HEK293 (cell line): ENCODE measurements at regions not wholly inside any gene's neighbourhood (a gene's known extent, or its start where the extent isn't known, plus 50 kb on each side); places are given as distances from the start of the nearest gene placed in this dataset.

Source experiments
- CTCF ChIA-PET: fragments of 350-600 bp; formaldehyde crosslinking; extraction: SDS; loops from one replicate; lab custom pipeline; 2021; ENCODE audit warnings: antibody characterized with exemption; lab: Yijun Ruan, JAX
- POLR2A ChIA-PET: fragments of 300-600 bp; formaldehyde crosslinking; extraction: SDS; loops from one replicate; lab custom pipeline; 2020; ENCODE audit warnings: antibody characterized with exemption, inconsistent platforms; lab: Yijun Ruan, JAX
- H3K27ac ChIP-seq: fragments of 200-500 bp; sonication (Bioruptor generic); 2 replicates; pipeline ENCODE4 v1.5.1; 2014; ENCODE audit warnings: low read depth, low read length, control low read depth, inconsistent platforms; ENCODE audit errors: extremely low read depth
- H3K36me3 ChIP-seq, 2 experiments: fragments of 200-500 bp in 1 of 2; sonication (Bioruptor generic) in 1 of 2; 1 replicate in 1 of 2; 2 replicates in 1 of 2; pipeline ENCODE4 v1.5.1; 2014 to 2017; ENCODE audit warnings: inconsistent platforms in 2 of 2, low read length in 2 of 2; ENCODE audit not compliant: control insufficient read depth in 2 of 2, insufficient read depth in 1 of 2
- H3K4me1 ChIP-seq: fragments of 200-500 bp; sonication (Bioruptor generic); 2 replicates; pipeline ENCODE4 v1.5.1; 2014; ENCODE audit warnings: mild to moderate bottlenecking, low read length, inconsistent platforms; ENCODE audit not compliant: control insufficient read depth, insufficient read depth
- H3K4me3 ChIP-seq: 2 replicates; pipeline ENCODE4 v1.5.1; 2011; ENCODE audit warnings: low read depth, mild to moderate bottlenecking, control low read depth, low read length, moderate library complexity
- H3K9me3 ChIP-seq: fragments of 200-500 bp; sonication (Bioruptor generic); 2 replicates; pipeline ENCODE4 v1.5.1; 2014; ENCODE audit warnings: low read depth, low read length, inconsistent platforms; ENCODE audit not compliant: control insufficient read depth, insufficient read depth
- GLIS1 ChIP-seq: fragments of 450-650 bp; formaldehyde crosslinking; IDR thresholded peaks from 2 replicates; pipeline ENCODE4 v1.5.1; 2016; ENCODE audit warnings: missing biosample characterization, missing genetic modification characterization
- KLF7 ChIP-seq: fragments of 450-650 bp; formaldehyde crosslinking; IDR thresholded peaks from 2 replicates; pipeline ENCODE4 v1.5.1; 2016; ENCODE audit warnings: missing biosample characterization, missing genetic modification characterization, borderline replicate concordance
- MEIS1 ChIP-seq: sonication (generic); formaldehyde crosslinking; IDR thresholded peaks from 2 replicates; pipeline ENCODE4 v1.8.1; 2022; ENCODE audit warnings: missing genetic modification reagents, mild to moderate bottlenecking, borderline replicate concordance
- PRDM1 ChIP-seq: fragments of 450-650 bp; formaldehyde crosslinking; IDR thresholded peaks from 2 replicates; pipeline ENCODE4; 2016; ENCODE audit warnings: missing biosample characterization, missing genetic modification characterization
- REPIN1 ChIP-seq: fragments of 450-650 bp; formaldehyde crosslinking; IDR thresholded peaks from 2 replicates; pipeline ENCODE4 v1.5.1; 2017; ENCODE audit warnings: missing biosample characterization, missing genetic modification characterization, low read depth
- SP2 ChIP-seq: fragments of 450-650 bp; formaldehyde crosslinking; IDR thresholded peaks from 2 replicates; pipeline ENCODE4 v1.5.1; 2016; ENCODE audit warnings: missing biosample characterization, missing genetic modification characterization
- ZBTB21 ChIP-seq: fragments of 450-650 bp; formaldehyde crosslinking; IDR thresholded peaks from 2 replicates; pipeline ENCODE4 v1.5.1; 2017; ENCODE audit warnings: missing biosample characterization, missing genetic modification characterization
- ZEB2 ChIP-seq: fragments of 450-650 bp; formaldehyde crosslinking; IDR thresholded peaks from 2 replicates; pipeline ENCODE4 v1.5.1; 2016; ENCODE audit warnings: missing biosample characterization, missing genetic modification characterization
- ZFP37 ChIP-seq: fragments of 450-650 bp; formaldehyde crosslinking; IDR thresholded peaks from 2 replicates; pipeline ENCODE4 v1.5.1; 2016; ENCODE audit warnings: missing biosample characterization, missing genetic modification characterization
- ZNF10 ChIP-seq: fragments of 450-650 bp; formaldehyde crosslinking; IDR thresholded peaks from 2 replicates; pipeline ENCODE4 v1.5.1; 2017; ENCODE audit warnings: missing biosample characterization, missing genetic modification characterization
- ZNF302 ChIP-seq: fragments of 450-650 bp; formaldehyde crosslinking; IDR thresholded peaks from 2 replicates; pipeline ENCODE4 v1.5.1; 2016; ENCODE audit warnings: missing biosample characterization, missing genetic modification characterization, low read depth
- ZNF423 ChIP-seq: fragments of 450-650 bp; formaldehyde crosslinking; IDR thresholded peaks from 2 replicates; pipeline ENCODE4 v1.5.1; 2016; ENCODE audit warnings: missing biosample characterization, missing genetic modification characterization
- ZNF514 ChIP-seq: fragments of 450-650 bp; formaldehyde crosslinking; IDR thresholded peaks from 2 replicates; pipeline ENCODE4 v1.5.1; 2016; ENCODE audit warnings: missing biosample characterization, missing genetic modification characterization
- ZNF518A ChIP-seq: fragments of 450-650 bp; formaldehyde crosslinking; conservative IDR thresholded peaks from 2 replicates; pipeline ENCODE4 v1.5.1; 2016; ENCODE audit warnings: low read depth, missing biosample characterization, missing genetic modification characterization
- ZNF610 ChIP-seq: fragments of 450-650 bp; formaldehyde crosslinking; IDR thresholded peaks from 2 replicates; pipeline ENCODE4 v1.5.1; 2016; ENCODE audit warnings: missing biosample characterization, missing genetic modification characterization, borderline replicate concordance
- ZNF621 ChIP-seq: fragments of 450-650 bp; formaldehyde crosslinking; IDR thresholded peaks from 2 replicates; pipeline ENCODE4 v1.5.1; 2017; ENCODE audit warnings: missing biosample characterization, missing genetic modification characterization
- ZNF768 ChIP-seq: fragments of 450-650 bp; formaldehyde crosslinking; IDR thresholded peaks from 2 replicates; pipeline ENCODE4 v1.5.1; 2018; ENCODE audit warnings: missing biosample characterization, mild to moderate bottlenecking, missing genetic modification characterization

GRCh38 chr4:132737344-132737743 lies 411.8 kb upstream of the PCDH10 start:
- Histone ChIP-seq H3K4me1 (no peaks in the 10 kb centered on the region), H3K36me3 (no peaks in the 10 kb centered on the region), H3K4me3 (no peak overlapping the region), H3K9me3 (no peaks in the 10 kb centered on the region), H3K27ac (no peak overlapping the region)
- ChIA-PET POLR2A (no interaction called here), CTCF (no interaction called here)
- TF ChIP-seq ZNF621 (tag by site-specific recombination) (no peak), ZNF302 (tag by site-specific recombination) (no peak), ZBTB21 (no peak), MEIS1 (CRISPR knock-in tag) (no peak), ZNF610 (no peak), ZNF514 (tag by site-specific recombination) (no peak)

- ChIA-PET CTCF (no interaction called here), POLR2A (no interaction called here)
- no peak overlapping the region for H3K4me3 ChIP-seq
- H3K36me3 ChIP-seq: no peaks in the 10 kb centered on the region
- H3K27ac ChIP-seq: no peak overlapping the region
- H3K4me1 ChIP-seq: no peaks in the 10 kb centered on the region
- TF ChIP-seq ZEB2 (tag by site-specific recombination) (no peak), ZNF10 (no peak), PRDM1 (tag by site-specific recombination) (no peak)
- H3K9me3 ChIP-seq: no peaks in the 10 kb centered on the region
Measured at GRCh38 chr4:132759199-132759780, 389.8 kb upstream of the PCDH10 start.

GRCh38 chr4:132763465-132763864 lies 385.6 kb upstream of the PCDH10 start:
- POLR2A ChIA-PET: no interaction called here
- CTCF ChIA-PET: no interaction called here
- Histone ChIP-seq H3K4me3 (no peak overlapping the region), H3K36me3 (no peaks in the 10 kb centered on the region)
- TF ChIP-seq SP2 (no peak), GLIS1 (tag by site-specific recombination) (no peak), ZNF423 (tag by site-specific recombination) (no peak), KLF7 (no peak), REPIN1 (no peak), ZNF514 (tag by site-specific recombination) (no peak)
- TF ChIP-seq, all 188 proteins: peak for 0
- Histone ChIP-seq H3K4me1 (no peaks in the 10 kb centered on the region), H3K27ac (no peak overlapping the region), H3K9me3 (no peaks in the 10 kb centered on the region)

GRCh38 chr4:132767901-132768300 lies 381.2 kb upstream of the PCDH10 start:
- ChIA-PET CTCF (no interaction called here), POLR2A (no interaction called here)
- Histone ChIP-seq H3K9me3 (no peaks in the 10 kb centered on the region), H3K36me3 (no peaks in the 10 kb centered on the region), H3K27ac (no peak overlapping the region), H3K4me1 (no peaks in the 10 kb centered on the region), H3K4me3 (no peak overlapping the region)
- TF ChIP-seq ZNF768 (tag by site-specific recombination) (no peak), ZFP37 (tag by site-specific recombination) (no peak)

- Histone ChIP-seq H3K27ac (no peak overlapping the region), H3K4me1 (no peaks in the 10 kb centered on the region)
- no peak for TF ChIP-seq ZNF518A
- TF ChIP-seq, all 188 proteins: peak for 0
- ChIA-PET POLR2A (no interaction called here), CTCF (interaction anchor here (0.7 kb wide), 1 partner anchor 47 kb away, joined by 3 read pairs; no protein-coding TSS in a partner anchor)
- no peaks in the 10 kb centered on the region for H3K36me3 ChIP-seq
- no peak overlapping the region for H3K4me3 ChIP-seq
- no peaks in the 10 kb centered on the region for H3K9me3 ChIP-seq
Measured at GRCh38 chr4:132770776-132771175, 378.3 kb upstream of the PCDH10 start.
